ENCODE measurements at regions not wholly inside any gene's neighbourhood (a gene's known extent, or its start where the extent isn't known, plus 50 kb on each side); places are given as distances from the start of the nearest gene placed in this dataset.

DNA sequence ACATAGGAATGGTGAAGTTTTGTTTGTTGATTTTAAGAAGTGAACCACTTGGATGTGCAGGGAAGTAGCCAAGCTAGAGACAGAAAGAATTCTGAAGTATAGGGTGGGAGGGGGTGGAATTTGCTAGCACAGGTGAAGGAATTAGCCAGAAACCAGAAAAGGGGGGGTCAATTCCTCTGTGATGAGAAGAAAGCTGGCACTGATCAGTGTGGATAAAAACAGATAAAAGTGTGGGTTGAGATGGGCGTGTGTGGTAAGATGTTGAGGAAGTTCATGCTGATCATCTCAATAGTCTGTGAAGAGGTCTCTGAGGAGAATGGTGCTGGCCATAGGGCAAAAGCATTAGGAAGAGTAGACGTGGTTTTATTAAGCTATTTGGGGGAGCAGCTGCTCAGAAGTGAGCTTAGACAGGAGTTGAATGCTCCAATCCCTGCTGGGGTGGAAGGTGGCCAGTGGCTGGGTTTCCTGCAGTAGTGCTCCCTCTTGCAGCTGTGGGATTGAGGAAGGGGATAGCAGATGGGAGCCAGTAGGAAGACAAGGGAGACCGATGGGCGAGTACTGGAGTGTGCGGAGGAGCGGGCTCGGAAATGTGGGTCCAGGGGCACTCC is 88.7 kb upstream of the ELL2 start:
- H3K4me2 ChIP-seq (replicated peaks; ENCODE audit: extremely low read depth, low read length, poor library complexity, severe bottlenecking), result no peak overlapping the region
- DNase-seq, result no peak
- H3K9ac ChIP-seq (ENCODE audit: insufficient read depth, low read length, poor library complexity, severe bottlenecking), result no peak overlapping the region
- TF ChIP-seq, protein P1, sequence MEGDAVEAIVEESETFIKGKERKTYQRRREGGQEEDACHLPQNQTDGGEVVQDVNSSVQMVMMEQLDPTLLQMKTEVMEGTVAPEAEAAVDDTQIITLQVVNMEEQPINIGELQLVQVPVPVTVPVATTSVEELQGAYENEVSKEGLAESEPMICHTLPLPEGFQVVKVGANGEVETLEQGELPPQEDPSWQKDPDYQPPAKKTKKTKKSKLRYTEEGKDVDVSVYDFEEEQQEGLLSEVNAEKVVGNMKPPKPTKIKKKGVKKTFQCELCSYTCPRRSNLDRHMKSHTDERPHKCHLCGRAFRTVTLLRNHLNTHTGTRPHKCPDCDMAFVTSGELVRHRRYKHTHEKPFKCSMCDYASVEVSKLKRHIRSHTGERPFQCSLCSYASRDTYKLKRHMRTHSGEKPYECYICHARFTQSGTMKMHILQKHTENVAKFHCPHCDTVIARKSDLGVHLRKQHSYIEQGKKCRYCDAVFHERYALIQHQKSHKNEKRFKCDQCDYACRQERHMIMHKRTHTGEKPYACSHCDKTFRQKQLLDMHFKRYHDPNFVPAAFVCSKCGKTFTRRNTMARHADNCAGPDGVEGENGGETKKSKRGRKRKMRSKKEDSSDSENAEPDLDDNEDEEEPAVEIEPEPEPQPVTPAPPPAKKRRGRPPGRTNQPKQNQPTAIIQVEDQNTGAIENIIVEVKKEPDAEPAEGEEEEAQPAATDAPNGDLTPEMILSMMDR (IDR thresholded peaks at IDR 0.05), result no peak
- H3K4me1 Mint-ChIP-seq, result peaks cover 14% of the 10 kb centered on the region
- no peak overlapping the region for H3K4me3 Mint-ChIP-seq
- no peaks in the 10 kb centered on the region for H3K9me3 ChIP-seq (replicated peaks in 1 of 2; ENCODE audit: control insufficient read depth in 1 of 2, insufficient read depth in 1 of 2, low read length in 2 of 2)
- intact Hi-C loops (cut with micrococcal nuclease), result no loop called here
- no peak overlapping the region for H3K27ac ChIP-seq (ENCODE audit: low read depth in 1 of 2, low read length in 2 of 2)
- peaks cover 21 to 22% of the 10 kb centered on the region in 2 donors for H3K4me1 ChIP-seq (ENCODE audit: control insufficient read depth in 1 of 2, insufficient read depth in 2 of 2, low read length in 2 of 2)
- H3K36me3 Mint-ChIP-seq, result no peaks in the 10 kb centered on the region
- H4K20me1 ChIP-seq (ENCODE audit: insufficient read depth, low read length), result no peaks in the 10 kb centered on the region
- WGBS (ENCODE audit: insufficient coverage), result 67% methylated on average over 2 of the region's 7 CpGs
- no peak overlapping the region for H2AFZ ChIP-seq (ENCODE audit: insufficient read depth, low read depth, low read length, poor library complexity, severe bottlenecking)
- H3K27ac Mint-ChIP-seq, result no peak overlapping the region
- H3K36me3 ChIP-seq (replicated peaks in 1 of 2; ENCODE audit: control insufficient read depth in 1 of 2, insufficient read depth in 2 of 2, low read length in 2 of 2), result no peaks in the 10 kb centered on the region
- H3K79me2 ChIP-seq (ENCODE audit: insufficient read depth, low read length), result no peaks in the 10 kb centered on the region
- H3K27me3 Mint-ChIP-seq (ENCODE audit: low read depth in 3 of 3), result peaks cover 0 to 2% (median 2%) of the 10 kb centered on the region in 3 donors
- no peak overlapping the region for H3K4me3 ChIP-seq (replicated peaks in 1 of 3; ENCODE audit: low read depth in 2 of 3, low read length in 3 of 3)
- H3K9me3 Mint-ChIP-seq, result peaks cover 0 to 6% (median 1%) of the 10 kb centered on the region in 7 donors
- no peaks in the 10 kb centered on the region for H3K27me3 ChIP-seq (ENCODE audit: control insufficient read depth in 2 of 2, insufficient read depth in 2 of 2, low read length in 2 of 2)

DNA sequence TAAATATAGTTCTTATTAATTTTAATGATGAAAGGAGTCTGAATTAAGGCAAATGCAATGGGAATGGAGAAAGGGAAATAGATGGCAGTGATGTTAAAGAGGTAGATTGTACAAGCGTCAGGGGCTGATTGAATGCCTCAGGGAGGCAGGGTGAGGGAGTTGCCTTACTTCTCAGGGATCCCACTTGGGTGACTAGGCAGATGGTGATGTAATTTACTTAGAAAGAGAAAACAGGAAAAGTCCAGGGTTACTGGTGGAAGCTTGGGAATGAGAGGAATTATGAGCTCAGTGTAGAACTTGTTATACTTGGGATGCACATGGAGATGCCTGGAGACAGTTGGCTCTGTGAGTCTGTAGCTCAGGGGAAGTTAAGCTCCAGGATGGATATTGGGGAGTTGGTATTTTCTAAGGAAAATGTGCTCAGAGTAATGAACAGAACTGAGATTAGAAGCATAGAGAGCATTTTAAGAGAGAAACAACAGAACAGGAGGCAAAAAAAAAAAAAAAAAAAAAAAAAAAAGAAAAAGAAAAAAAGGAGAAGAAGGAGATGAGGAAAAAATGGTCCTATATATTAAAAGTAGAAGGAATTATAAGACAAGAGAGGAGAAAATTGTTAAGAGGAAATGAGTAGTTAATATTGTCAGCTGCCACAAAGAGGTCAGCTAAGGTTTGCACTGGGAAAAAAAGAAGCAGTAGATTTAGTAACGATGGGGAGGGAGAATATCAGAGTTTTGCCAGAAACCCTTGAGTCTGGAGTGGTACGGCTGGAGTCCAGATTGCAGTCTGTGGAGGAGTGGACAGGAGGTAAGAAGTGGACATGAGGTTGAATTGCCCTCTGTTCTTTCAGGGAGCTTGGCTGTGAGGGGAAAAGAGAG is 88.0 kb upstream of the ELL2 start:
- Mint-ChIP-seq H3K27ac (no peak overlapping the region), H3K4me3 (no peak overlapping the region), H3K27me3 (ENCODE audit: low read depth in 3 of 3) (no peaks in the 10 kb centered on the region), H3K4me1 (peaks cover 9% of the 10 kb centered on the region), H3K36me3 (no peaks in the 10 kb centered on the region), H3K9me3 (peaks cover 0 to 6% (median 1%) of the 10 kb centered on the region in 7 donors)
- Histone ChIP-seq H3K4me1 (ENCODE audit: control insufficient read depth in 1 of 2, insufficient read depth in 2 of 2, low read length in 2 of 2) (peaks cover 20% of the 10 kb centered on the region in 2 donors), H3K9ac (ENCODE audit: insufficient read depth, low read length, poor library complexity, severe bottlenecking) (no peak overlapping the region), H3K79me2 (ENCODE audit: insufficient read depth, low read length) (no peaks in the 10 kb centered on the region), H3K4me3 (replicated peaks in 1 of 3; ENCODE audit: low read depth in 2 of 3, low read length in 3 of 3) (no peak overlapping the region), H3K9me3 (replicated peaks in 1 of 2; ENCODE audit: control insufficient read depth in 1 of 2, insufficient read depth in 1 of 2, low read length in 2 of 2) (no peaks in the 10 kb centered on the region), H3K4me2 (replicated peaks; ENCODE audit: extremely low read depth, low read length, poor library complexity, severe bottlenecking) (no peak overlapping the region), H3K27me3 (ENCODE audit: control insufficient read depth in 2 of 2, insufficient read depth in 2 of 2, low read length in 2 of 2) (no peaks in the 10 kb centered on the region), H4K20me1 (ENCODE audit: insufficient read depth, low read length) (no peaks in the 10 kb centered on the region), H3K27ac (ENCODE audit: low read depth in 1 of 2, low read length in 2 of 2) (no peak overlapping the region), H3K36me3 (replicated peaks in 1 of 2; ENCODE audit: control insufficient read depth in 1 of 2, insufficient read depth in 2 of 2, low read length in 2 of 2) (no peaks in the 10 kb centered on the region), H2AFZ (ENCODE audit: insufficient read depth, low read depth, low read length, poor library complexity, severe bottlenecking) (no peak overlapping the region)
- WGBS (ENCODE audit: insufficient coverage), result 30% methylated on average over 3 of the region's 3 CpGs
- no peak for DNase-seq
- intact Hi-C loops (cut with micrococcal nuclease), result no loop called here
- TF ChIP-seq, protein P1 (IDR thresholded peaks at IDR 0.05), result no peak
